Keratinocyte (primary cell): ENCODE measurements at regions not wholly inside any gene's neighbourhood (a gene's known extent, or its start where the extent isn't known, plus 50 kb on each side); places are given as distances from the start of the nearest gene placed in this dataset.

Source experiments
- DNase-seq: peaks from one replicate; pipeline ENCODE4 v3.0.0-alpha.2; 2011; ENCODE audit warnings: low read depth, missing footprints, low spot score
- FAIRE-seq: peaks from 2 replicates; lab custom pipeline; 2011; peaks lifted over from hg19 to GRCh38; lab: Jason Lieb, UNC
- H2AFZ ChIP-seq: 2 replicates; pipeline ENCODE4 v1.6.0; 2012; ENCODE audit warnings: low read length, control low read depth, inconsistent platforms; ENCODE audit not compliant: control insufficient read depth
- H3K27ac ChIP-seq: 2 replicates; pipeline ENCODE4 v1.5.1; 2011; ENCODE audit warnings: low read length; ENCODE audit not compliant: control insufficient read depth, insufficient read depth
- H3K27me3 ChIP-seq: 3 replicates; pipeline ENCODE4 v1.6.0; 2011; ENCODE audit warnings: low read length; ENCODE audit not compliant: control insufficient read depth, insufficient read depth; ENCODE audit errors: extremely low read depth
- H3K36me3 ChIP-seq, 2 experiments: 2 replicates in 1 of 2; 3 replicates in 1 of 2; pipeline ENCODE4 v1.5.1; 2011; ENCODE audit warnings: low read length in 2 of 2, mild to moderate bottlenecking in 1 of 2; ENCODE audit not compliant: control insufficient read depth in 2 of 2, insufficient read depth in 2 of 2; ENCODE audit errors: extremely low read depth in 1 of 2
- H3K4me1 ChIP-seq: 3 replicates; pipeline ENCODE4 v1.5.1; 2011; ENCODE audit warnings: low read length; ENCODE audit not compliant: control insufficient read depth, insufficient read depth; ENCODE audit errors: extremely low read depth
- H3K4me2 ChIP-seq: 3 replicates; pipeline ENCODE4 v1.6.0; 2011; ENCODE audit warnings: low read depth, low read length; ENCODE audit not compliant: control insufficient read depth, insufficient read depth; ENCODE audit errors: extremely low read depth
- H3K4me3 ChIP-seq, 3 experiments: fragments of 200-600 bp in 1 of 3; sonication (generic) in 1 of 3; 2 replicates in 2 of 3; 3 replicates in 1 of 3; pipeline ENCODE4 v1.5.1; 2011 to 2016; ENCODE audit warnings: low read length in 3 of 3, mild to moderate bottlenecking in 3 of 3, control low read depth in 2 of 3, inconsistent platforms in 1 of 3, low read depth in 1 of 3, mixed read lengths in 1 of 3, mixed run types in 1 of 3, moderate library complexity in 1 of 3; ENCODE audit not compliant: control insufficient read depth in 2 of 3, insufficient read depth in 2 of 3; ENCODE audit errors: extremely low read depth in 1 of 3
- H3K79me2 ChIP-seq: 2 replicates; pipeline ENCODE4 v1.6.0; 2012; ENCODE audit warnings: low read length; ENCODE audit not compliant: control insufficient read depth, insufficient read depth
- H3K9ac ChIP-seq: 3 replicates; pipeline ENCODE4 v1.6.0; 2011; ENCODE audit warnings: low read length; ENCODE audit not compliant: control insufficient read depth, insufficient read depth; ENCODE audit errors: extremely low read depth
- H3K9me1 ChIP-seq: 3 replicates; pipeline ENCODE4 v1.6.0; 2011; ENCODE audit warnings: low read length; ENCODE audit not compliant: control insufficient read depth, insufficient read depth; ENCODE audit errors: extremely low read depth
- H3K9me3 ChIP-seq: 2 replicates; pipeline ENCODE4 v1.5.1; 2012; ENCODE audit warnings: low read depth, low read length; ENCODE audit not compliant: control insufficient read depth
- H4K20me1 ChIP-seq: 3 replicates; pipeline ENCODE4 v1.6.0; 2011; ENCODE audit warnings: low read length; ENCODE audit not compliant: control insufficient read depth, insufficient read depth; ENCODE audit errors: extremely low read depth
- CTCF ChIP-seq, 3 experiments: IDR thresholded peaks in 1 of 3; conservative IDR thresholded peaks in 1 of 3; optimal IDR thresholded peaks in 1 of 3; 2 replicates in 2 of 3; 3 replicates in 1 of 3; pipeline versions ENCODE3 to v1.5.1; 2011; ENCODE audit warnings: low read length in 3 of 3, mild to moderate bottlenecking in 3 of 3, moderate library complexity in 2 of 3, control low read depth in 1 of 3, inconsistent platforms in 1 of 3; ENCODE audit not compliant: insufficient read depth in 2 of 3; ENCODE audit errors: extremely low read depth in 1 of 3
- EZH2 ChIP-seq: IDR thresholded peaks from one replicate; pipeline ENCODE4 v1.6.1; 2012; ENCODE audit warnings: inconsistent platforms, mild to moderate bottlenecking, low read length, moderate library complexity
- dilution Hi-C: fragments of 300-500 bp; cut with MboI; formaldehyde crosslinking; loops from one replicate; pipeline ENCODE4 v1.7.0; 2020; ENCODE audit warnings: low sequenced_read_pairs; ENCODE audit not compliant: extremely low pct_ligation_motif_present

GRCh38 chr7:106731187-106731586 is 70.2 kb upstream of the CCDC71L start:
- Histone ChIP-seq H3K4me2 (no peak overlapping the region), H3K79me2 (no peaks in the 10 kb centered on the region), H3K4me3 (no peak overlapping the region), H3K36me3 (no peaks in the 10 kb centered on the region), H2AFZ (no peak overlapping the region), H4K20me1 (no peaks in the 10 kb centered on the region), H3K27ac (no peak overlapping the region), H3K27me3 (no peaks in the 10 kb centered on the region), H3K9ac (no peak overlapping the region), H3K4me1 (peaks cover 14% of the 10 kb centered on the region), H3K9me3 (no peaks in the 10 kb centered on the region), H3K9me1 (no peaks in the 10 kb centered on the region)
- no peak for TF ChIP-seq CTCF (optimal IDR thresholded peaks at IDR 0.05 in 1 of 3, IDR thresholded peaks at IDR 0.05 in 1 of 3, conservative IDR thresholded peaks at IDR 0.05 in 1 of 3; ENCODE audit: extremely low read depth in 1 of 3, insufficient read depth in 2 of 3, low read length in 3 of 3)
- TF ChIP-seq EZH2, result no peak
- DNase-seq (no peak), FAIRE-seq (no peak)
- dilution Hi-C loops, result no loop called here

GRCh38 chr7:106731646-106732444 is 70.9 kb upstream of the CCDC71L start:
- no peak for FAIRE-seq
- Histone ChIP-seq H2AFZ (no peak overlapping the region), H3K79me2 (no peaks in the 10 kb centered on the region), H3K9me1 (no peaks in the 10 kb centered on the region), H3K27me3 (no peaks in the 10 kb centered on the region), H3K27ac (no peak overlapping the region), H3K4me1 (peaks cover 20% of the 10 kb centered on the region), H3K4me3 (no peak overlapping the region), H3K4me2 (no peak overlapping the region), H3K9ac (no peak overlapping the region), H3K9me3 (no peaks in the 10 kb centered on the region), H4K20me1 (no peaks in the 10 kb centered on the region), H3K36me3 (no peaks in the 10 kb centered on the region)
- DNase-seq, result no peak
- dilution Hi-C loops, result no loop called here
- TF ChIP-seq EZH2 (no peak), CTCF (optimal IDR thresholded peaks at IDR 0.05 in 1 of 3, IDR thresholded peaks at IDR 0.05 in 1 of 3, conservative IDR thresholded peaks at IDR 0.05 in 1 of 3; ENCODE audit: extremely low read depth in 1 of 3, insufficient read depth in 2 of 3, low read length in 3 of 3) (no peak)
